Liver (tissue), 3 donors: ENCODE measurements at regions not wholly inside any gene's neighbourhood (a gene's known extent, or its start where the extent isn't known, plus 50 kb on each side); places are given as distances from the start of the nearest gene placed in this dataset.

Experiments
- ATF3 ChIP-seq: IDR thresholded peaks from 2 replicates; pipeline ENCODE4 v1.6.1; 2016; ENCODE audit warnings: antibody characterized with exemption
- CTCF ChIP-seq: fragments of 150-350 bp; IDR thresholded peaks from 2 replicates; pipeline ENCODE4 v1.5.1; 2017; ENCODE audit warnings: improper control_type of control experiment, low read depth, low read length; ENCODE audit not compliant: missing input control
- GABPA ChIP-seq, 2 donors: IDR thresholded peaks in 1 of 2; conservative IDR thresholded peaks in 1 of 2; 2 replicates each; pipeline ENCODE4 v1.6.1; 2016; ENCODE audit warnings: antibody characterized with exemption in 2 of 2, mild to moderate bottlenecking in 1 of 2, moderate library complexity in 1 of 2
- HNF4G ChIP-seq: IDR thresholded peaks from 2 replicates; pipeline ENCODE4 v1.6.1; 2016; ENCODE audit warnings: antibody characterized with exemption
- RAD21 ChIP-seq, 2 donors: IDR thresholded peaks; 2 replicates each; pipeline ENCODE4 v1.6.1; 2016; ENCODE audit warnings: antibody characterized with exemption in 2 of 2, mild to moderate bottlenecking in 2 of 2
- REST ChIP-seq: IDR thresholded peaks from 2 replicates; pipeline ENCODE4 v1.6.1; 2016; ENCODE audit warnings: antibody characterized with exemption, mild to moderate bottlenecking
- SP1 ChIP-seq: IDR thresholded peaks from 2 replicates; pipeline ENCODE4 v1.6.1; 2018; ENCODE audit warnings: antibody characterized with exemption, mild to moderate bottlenecking
- TAF1 ChIP-seq: conservative IDR thresholded peaks from 2 replicates; pipeline ENCODE4 v1.6.1; 2016; ENCODE audit warnings: antibody characterized with exemption, mild to moderate bottlenecking
- ZBTB33 ChIP-seq: IDR thresholded peaks from 2 replicates; pipeline ENCODE4 v1.6.1; 2016; ENCODE audit warnings: antibody characterized with exemption
- donor health status: healthy.
- donor health status: healthy.

- TF ChIP-seq CTCF, result no peak
- TF ChIP-seq ZBTB33, result no peak
- no peak for TF ChIP-seq SP1
- TF ChIP-seq ATF3, result no peak
- TF ChIP-seq REST, result no peak
- no peak for TF ChIP-seq GABPA (IDR thresholded peaks at IDR 0.05 in 1 of 2, conservative IDR thresholded peaks at IDR 0.05 in 1 of 2)
- no peak for TF ChIP-seq HNF4G
- TF ChIP-seq TAF1, result no peak
- no peak for TF ChIP-seq RAD21 (IDR thresholded peaks at IDR 0.05)
These were observed 139.0 kb upstream of the MKLN1 start for GRCh38 chr7:131188367-131189339.
